ENCODE measurements at regions not wholly inside any gene's neighbourhood (a gene's known extent, or its start where the extent isn't known, plus 50 kb on each side); places are given as distances from the start of the nearest gene placed in this dataset.
A peak's percentile ranks its signal among the peaks of the same experiment; 100 is the strongest.
"Not testable (repeated sequence)": the region's sequence is repeated elsewhere in the genome, so short reads cannot be mapped to it uniquely, and the experiment has no call there.

GRCh38 chr10:118962331-118962868, 67.1 kb upstream of the NANOS1 start:
- DNase-seq (ENCODE audit: low read depth in 4 of 4, low spot score in 3 of 4) = not testable (repeated sequence)

- no peak for DNase-seq (ENCODE audit: low read depth in 4 of 4, low spot score in 3 of 4)
Measured at GRCh38 chr10:118963341-118963740, 66.2 kb upstream of the NANOS1 start.

GRCh38 chr10:118963933-118964332, 65.6 kb upstream of the NANOS1 start:
- DNase-seq (ENCODE audit: low read depth in 4 of 4, low spot score in 3 of 4) = no peak

- DNase-seq (ENCODE audit: low read depth in 4 of 4, low spot score in 3 of 4) = not testable (repeated sequence)
Measured at GRCh38 chr10:118964476-118964875, 65.0 kb upstream of the NANOS1 start.

GRCh38 chr10:118965096-118965495, 64.4 kb upstream of the NANOS1 start:
- DNase-seq (ENCODE audit: low read depth in 4 of 4, low spot score in 3 of 4) = no peak

- peak in 1 of 4 donors; percentile 17 for DNase-seq (ENCODE audit: low read depth in 4 of 4, low spot score in 3 of 4)
Measured at GRCh38 chr10:118965645-118966044, 63.9 kb upstream of the NANOS1 start.

- DNase-seq (ENCODE audit: low read depth in 4 of 4, low spot score in 3 of 4) = no peak
Measured at GRCh38 chr10:118966076-118966849, 63.3 kb upstream of the NANOS1 start.

GRCh38 chr10:118966850-118967125, 62.7 kb upstream of the NANOS1 start:
- DNase-seq (ENCODE audit: low read depth in 4 of 4, low spot score in 3 of 4) = no peak

GRCh38 chr10:118967160-118967559, 62.4 kb upstream of the NANOS1 start:
- DNase-seq (ENCODE audit: low read depth in 4 of 4, low spot score in 3 of 4) = no peak

- DNase-seq (ENCODE audit: low read depth in 4 of 4, low spot score in 3 of 4) = no peak
Measured at GRCh38 chr10:118968060-118968459, 61.5 kb upstream of the NANOS1 start.

GRCh38 chr10:118968482-118968881, 61.0 kb upstream of the NANOS1 start:
- DNase-seq (ENCODE audit: low read depth in 4 of 4, low spot score in 3 of 4) = no peak

- no peak for DNase-seq (ENCODE audit: low read depth in 4 of 4, low spot score in 3 of 4)
Measured at GRCh38 chr10:118969014-118969413, 60.5 kb upstream of the NANOS1 start.

GRCh38 chr10:118970770-118971169, 58.7 kb upstream of the NANOS1 start:
- DNase-seq (ENCODE audit: low read depth in 4 of 4, low spot score in 3 of 4) = peak in 2 of 4 donors; percentile 15 to 18

- no peak for DNase-seq (ENCODE audit: low read depth in 4 of 4, low spot score in 3 of 4)
Measured at GRCh38 chr10:118971187-118971586, 58.3 kb upstream of the NANOS1 start.

- no peak for DNase-seq (ENCODE audit: low read depth in 4 of 4, low spot score in 3 of 4)
Measured at GRCh38 chr10:118971876-118972275, 57.6 kb upstream of the NANOS1 start.

GRCh38 chr10:118973744-118974143, 55.8 kb upstream of the NANOS1 start:
- no peak for DNase-seq (ENCODE audit: low read depth in 4 of 4, low spot score in 3 of 4)

GRCh38 chr10:118974951-118975350, 54.6 kb upstream of the NANOS1 start:
- no peak for DNase-seq (ENCODE audit: low read depth in 4 of 4, low spot score in 3 of 4)

GRCh38 chr10:118976219-118976618, 53.3 kb upstream of the NANOS1 start:
- not testable (repeated sequence) for DNase-seq (ENCODE audit: low read depth in 4 of 4, low spot score in 3 of 4)

GRCh38 chr10:118977022-118977599, 52.4 kb upstream of the NANOS1 start:
- no peak for DNase-seq (ENCODE audit: low read depth in 4 of 4, low spot score in 3 of 4)

GRCh38 chr10:118977835-118978234, 51.7 kb upstream of the NANOS1 start:
- no peak for DNase-seq (ENCODE audit: low read depth in 4 of 4, low spot score in 3 of 4)

- DNase-seq (ENCODE audit: low read depth in 4 of 4, low spot score in 3 of 4) = no peak
Measured at GRCh38 chr10:118978316-118978997, 51.1 kb upstream of the NANOS1 start.

GRCh38 chr10:118978998-118979350, 50.5 kb upstream of the NANOS1 start:
- DNase-seq (ENCODE audit: low read depth in 4 of 4, low spot score in 3 of 4) = no peak
